Activated CD4-positive, alpha-beta T cell treated with anti-CD3 and anti-CD28 coated beads, Interleukin-10, Interleukin-2, amounts not matched to agents 100 ng/mL and 50 ng/mL, durations not matched to agents 16 hours and 8 hours (primary cell): ENCODE measurements at regions not wholly inside any gene's neighbourhood (a gene's known extent, or its start where the extent isn't known, plus 50 kb on each side); places are given as distances from the start of the nearest gene placed in this dataset.

Source experiments
- DNase-seq: peaks from one replicate; pipeline ENCODE4 v3.0.0-alpha.2; 2020

DNA sequence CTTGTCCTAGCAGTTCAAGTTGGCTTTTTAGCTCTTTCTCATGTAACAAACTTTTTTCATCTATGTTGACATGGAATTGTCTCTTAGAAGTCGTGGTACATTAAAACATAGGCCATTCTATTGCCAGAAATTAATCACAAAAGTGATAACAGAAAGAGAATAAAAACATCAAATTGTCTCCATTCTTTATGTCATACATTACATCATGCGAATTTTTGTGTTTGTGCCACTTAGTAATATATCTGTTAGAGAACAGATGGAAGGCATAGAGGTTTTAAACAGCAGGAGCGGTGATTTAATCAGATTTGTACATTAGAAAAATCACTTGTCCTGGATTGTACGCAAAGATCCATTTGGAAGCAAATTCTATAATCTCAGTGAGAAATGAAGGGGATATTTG lies 136.5 kb upstream of the CDH20 start:
- DNase-seq: no peak

- DNase-seq: no peak
Measured at GRCh38 chr18:61198486-61198885, 134.7 kb upstream of the CDH20 start.

DNA sequence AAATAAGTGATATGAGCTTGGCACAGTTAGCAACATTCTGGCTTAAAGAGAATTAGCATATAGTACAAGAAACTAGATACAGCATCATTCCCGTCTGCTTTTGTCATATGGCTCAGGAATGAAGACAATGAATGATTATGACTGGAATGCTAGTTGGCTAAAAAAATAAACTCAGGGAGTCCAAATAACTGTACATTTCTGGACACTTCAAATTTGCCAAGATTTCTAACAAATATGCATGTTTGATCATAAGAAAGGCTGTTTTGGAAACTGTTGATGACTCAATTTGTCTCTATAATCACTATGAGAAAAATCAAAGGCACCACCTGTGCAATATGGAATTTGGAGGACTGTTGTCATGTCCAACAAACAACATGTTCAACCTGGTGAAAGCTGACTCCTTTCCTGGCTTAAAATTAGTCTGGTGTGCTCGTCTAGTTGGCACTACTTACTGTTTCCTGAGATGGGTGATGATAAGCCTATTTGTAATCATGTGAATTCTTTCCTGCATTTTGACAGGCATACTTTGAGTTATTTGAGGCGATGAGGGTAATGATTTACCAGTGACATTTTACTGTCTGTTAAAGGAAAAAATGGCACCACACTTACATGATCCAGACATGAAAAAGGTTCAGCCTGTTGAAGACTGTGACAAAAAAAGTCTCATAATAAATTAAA lies 133.9 kb upstream of the CDH20 start:
- no peak for DNase-seq

DNA sequence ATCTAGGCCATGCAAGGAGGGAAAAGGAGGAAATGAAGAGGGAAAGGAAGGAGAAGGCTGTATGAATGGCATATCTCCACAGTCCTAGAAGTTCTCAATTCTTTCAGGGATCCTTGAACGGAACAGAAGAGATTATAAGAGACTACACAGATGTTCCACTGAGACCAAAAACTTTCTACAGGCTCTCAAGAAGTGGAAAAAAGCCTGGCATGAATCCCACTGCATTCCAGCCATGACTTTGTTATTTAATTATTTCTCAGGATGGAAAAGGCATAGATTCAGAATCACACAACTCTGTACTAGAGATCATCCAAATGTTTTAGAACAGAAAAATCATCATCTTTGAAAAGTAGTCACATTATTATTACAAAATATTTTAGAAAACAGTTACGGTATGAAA lies 131.7 kb upstream of the CDH20 start:
- no peak for DNase-seq

GRCh38 chr18:61203151-61203550 lies 130.1 kb upstream of the CDH20 start:
- no peak for DNase-seq

GRCh38 chr18:61209801-61210200 lies 123.4 kb upstream of the CDH20 start:
- no peak for DNase-seq

DNA sequence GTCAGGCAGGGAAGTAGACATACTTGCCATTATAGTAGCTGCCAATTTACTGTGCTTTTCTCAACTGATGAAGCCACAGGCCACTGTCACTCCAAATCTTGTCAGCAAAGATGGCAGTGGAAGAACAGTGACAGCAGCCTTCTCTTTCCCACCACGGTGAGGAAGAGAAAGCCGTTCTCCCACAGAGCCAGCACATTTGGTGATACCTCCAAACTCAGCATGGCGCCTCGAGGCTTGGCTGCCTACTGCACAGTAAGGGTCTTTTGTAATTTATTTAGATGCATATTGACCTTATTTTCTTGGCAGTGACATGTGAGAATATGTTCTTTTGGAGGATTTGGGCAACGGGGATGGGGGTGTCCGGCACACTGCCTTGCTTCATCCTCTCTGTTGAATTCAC lies 117.2 kb upstream of the CDH20 start:
- no peak for DNase-seq

GRCh38 chr18:61222206-61222605 lies 111.0 kb upstream of the CDH20 start:
- no peak for DNase-seq

GRCh38 chr18:61225336-61225735 lies 107.9 kb upstream of the CDH20 start:
- DNase-seq: no peak

GRCh38 chr18:61236356-61237057 lies 96.7 kb upstream of the CDH20 start:
- no peak for DNase-seq

DNA sequence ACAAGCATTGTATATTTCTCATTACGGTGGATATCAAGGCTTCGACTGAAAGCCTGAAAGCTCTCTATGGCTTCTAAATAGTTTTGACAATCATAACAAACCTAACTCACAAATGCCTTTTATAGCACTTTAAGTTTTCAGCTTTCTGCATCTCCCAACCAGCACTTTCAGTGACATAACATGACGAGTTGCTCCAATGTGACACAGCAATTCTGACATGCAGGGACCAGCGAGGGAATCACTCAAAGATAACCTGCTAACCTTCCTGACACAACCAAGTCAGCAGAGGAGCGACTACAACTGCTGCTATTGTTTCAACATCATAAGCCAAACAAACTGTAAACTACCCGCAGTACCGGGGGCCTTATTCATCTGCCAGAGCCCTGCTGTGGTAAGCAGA lies 95.7 kb upstream of the CDH20 start:
- DNase-seq: no peak

DNA sequence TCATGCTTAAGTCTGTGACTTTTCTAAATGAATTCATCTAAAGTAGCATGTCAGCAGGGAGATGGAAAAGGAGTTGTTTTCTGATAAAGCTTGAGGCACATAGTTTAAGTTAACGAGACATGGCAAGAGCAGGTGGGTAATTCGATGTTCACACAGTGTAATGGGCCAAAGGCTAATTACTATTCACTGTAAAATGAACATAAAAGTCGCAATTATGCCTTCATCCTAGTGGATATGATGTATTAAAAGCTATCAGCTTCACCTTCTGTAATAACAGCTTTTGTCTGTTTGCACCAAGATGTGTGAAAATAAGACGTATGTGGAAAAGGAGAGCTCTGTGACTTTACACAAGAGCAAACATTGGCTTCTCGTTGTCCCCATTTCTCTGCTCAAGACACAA lies 94.2 kb upstream of the CDH20 start:
- DNase-seq: no peak

DNA sequence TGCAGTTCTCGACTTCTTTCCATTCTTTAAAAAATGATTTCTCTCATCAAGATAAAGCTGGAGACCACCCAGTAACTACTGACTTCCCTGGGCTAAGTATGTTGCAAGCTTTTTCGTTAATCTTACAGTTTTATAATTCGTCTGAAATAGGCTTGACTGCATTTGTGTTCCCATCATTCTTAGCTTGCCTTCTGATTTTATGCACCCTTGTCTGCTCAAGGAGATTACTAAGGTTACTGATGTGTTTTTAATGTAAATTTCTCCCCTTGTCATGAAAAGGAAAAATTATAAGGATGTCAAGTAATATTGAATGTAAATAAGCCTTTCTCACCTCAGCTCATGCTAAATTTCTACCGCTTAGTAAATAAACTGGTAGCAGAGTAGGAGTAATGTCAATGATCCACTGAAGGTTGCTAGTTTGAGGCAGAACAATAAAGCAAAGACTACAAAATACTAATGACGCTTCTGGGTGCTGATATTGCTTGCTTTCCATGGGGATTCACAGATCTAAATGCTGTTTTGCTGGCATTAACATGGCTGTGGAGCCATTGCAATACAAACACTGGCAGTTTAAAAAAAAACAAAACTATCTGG lies 91.9 kb upstream of the CDH20 start:
- no peak for DNase-seq

DNA sequence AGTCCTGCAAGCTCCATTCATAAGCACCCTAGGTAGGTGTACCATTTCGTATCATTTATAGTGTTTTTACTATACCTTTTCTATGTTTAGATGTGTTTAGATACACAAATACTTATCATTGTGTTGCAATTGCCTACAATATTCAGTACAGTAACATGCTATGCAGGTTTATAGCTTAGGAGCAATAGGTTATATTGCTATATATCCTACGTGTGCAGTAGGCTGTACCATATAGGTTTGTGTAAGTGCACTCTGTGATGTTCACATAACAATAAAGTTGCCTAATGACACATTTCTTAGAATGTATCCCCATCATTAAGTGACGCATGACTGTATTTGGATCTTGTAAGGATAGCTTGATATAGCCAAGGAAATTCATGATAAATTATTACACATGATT lies 88.6 kb upstream of the CDH20 start:
- DNase-seq: no peak

DNA sequence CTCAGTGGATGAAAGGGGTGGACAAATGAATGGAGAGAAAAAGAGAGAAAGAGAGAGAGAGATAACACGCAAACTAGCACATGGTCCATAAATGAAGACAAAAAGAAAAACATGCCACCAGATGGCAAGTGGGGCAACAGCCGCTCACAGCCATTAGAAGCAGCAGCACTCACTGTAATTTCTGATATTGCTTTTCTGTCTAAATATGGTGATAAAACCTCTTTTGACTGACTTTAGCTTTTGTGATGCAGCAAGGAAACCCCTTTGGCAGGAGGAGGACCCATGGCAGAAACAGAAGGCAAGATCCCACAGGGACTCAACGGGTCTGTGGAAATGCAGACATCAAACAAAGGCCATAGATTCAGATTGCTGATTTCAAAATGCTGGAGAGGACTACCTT lies 88.0 kb upstream of the CDH20 start:
- DNase-seq: no peak

- no peak for DNase-seq
Measured at GRCh38 chr18:61248589-61248988, 84.6 kb upstream of the CDH20 start.

- no peak for DNase-seq
Measured at GRCh38 chr18:61256291-61256690, 76.9 kb upstream of the CDH20 start.

DNA sequence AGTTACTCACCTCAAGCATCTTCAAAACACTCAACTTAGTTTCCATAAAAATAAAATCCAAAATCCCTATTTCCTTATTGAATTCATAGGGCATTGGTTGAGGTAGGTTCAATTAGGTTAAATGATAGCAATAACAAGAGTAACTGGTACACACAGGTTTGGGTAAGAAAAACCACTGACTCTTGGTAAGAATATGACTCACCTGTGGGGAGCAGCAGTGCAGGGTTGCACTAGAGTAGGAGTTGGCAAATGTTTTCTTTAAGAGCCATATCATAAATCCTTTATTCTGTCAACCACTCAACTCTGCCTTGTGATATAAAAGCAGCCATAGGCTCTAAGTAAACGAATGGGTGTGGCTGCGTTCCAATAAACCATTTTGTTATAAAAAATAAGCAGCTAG lies 71.4 kb upstream of the CDH20 start:
- DNase-seq: peak; percentile 13

GRCh38 chr18:61272793-61273192 lies 60.4 kb upstream of the CDH20 start:
- DNase-seq: no peak

GRCh38 chr18:61273533-61273932 lies 59.7 kb upstream of the CDH20 start:
- no peak for DNase-seq

DNA sequence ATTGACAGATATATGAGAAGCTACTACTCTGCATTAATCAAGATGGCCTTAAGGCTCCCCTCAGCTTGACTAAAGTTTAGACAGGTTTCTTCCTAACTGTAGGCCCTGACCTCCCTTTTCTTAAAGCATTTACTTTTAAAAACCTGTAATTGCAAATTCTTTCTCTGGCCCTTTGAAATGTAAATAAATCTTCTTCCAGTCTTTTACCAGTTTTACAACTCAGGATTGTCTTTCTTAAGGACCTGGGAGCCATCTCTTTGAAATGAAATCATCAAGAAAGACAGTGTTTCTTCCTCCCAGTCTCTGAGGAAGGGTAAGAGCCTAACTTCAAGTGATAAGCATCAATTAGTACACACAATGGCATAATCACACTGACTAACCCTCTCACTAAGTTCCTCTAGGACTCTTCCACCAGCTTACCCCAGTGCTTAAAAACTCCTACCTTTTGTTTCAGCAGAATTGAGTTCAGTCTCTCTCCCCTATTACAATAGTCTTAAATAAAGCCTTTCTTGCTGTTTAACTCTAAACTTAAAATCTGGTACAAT lies 58.7 kb upstream of the CDH20 start:
- DNase-seq: no peak

GRCh38 chr18:61277808-61278207 lies 55.4 kb upstream of the CDH20 start:
- DNase-seq: no peak

DNA sequence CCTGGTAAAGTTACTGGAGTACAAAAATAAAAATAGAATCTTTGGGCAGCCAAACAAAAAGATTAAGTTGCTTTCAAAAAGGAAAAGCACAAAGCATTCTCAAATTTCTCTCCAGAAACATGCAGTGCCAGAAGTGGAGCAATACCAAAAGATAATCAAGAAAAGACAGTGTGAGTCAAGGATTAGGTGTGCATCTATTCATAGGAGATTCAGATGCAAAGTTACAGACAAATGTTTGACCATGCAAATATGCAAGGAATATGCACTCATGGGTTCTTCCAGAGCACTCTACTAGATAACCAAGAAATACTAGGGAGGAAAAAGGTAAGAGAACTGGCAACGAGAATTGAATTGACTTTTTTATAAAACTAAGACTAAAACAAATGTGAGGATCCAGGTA lies 51.8 kb upstream of the CDH20 start:
- DNase-seq: no peak

GRCh38 chr18:61282926-61283325 lies 50.3 kb upstream of the CDH20 start:
- no peak for DNase-seq
